ENCODE measurements at regions not wholly inside any gene's neighbourhood (a gene's known extent, or its start where the extent isn't known, plus 50 kb on each side); places are given as distances from the start of the nearest gene placed in this dataset.
"Not testable (repeated sequence)": the region's sequence is repeated elsewhere in the genome, so short reads cannot be mapped to it uniquely, and the experiment has no call there.

DNA sequence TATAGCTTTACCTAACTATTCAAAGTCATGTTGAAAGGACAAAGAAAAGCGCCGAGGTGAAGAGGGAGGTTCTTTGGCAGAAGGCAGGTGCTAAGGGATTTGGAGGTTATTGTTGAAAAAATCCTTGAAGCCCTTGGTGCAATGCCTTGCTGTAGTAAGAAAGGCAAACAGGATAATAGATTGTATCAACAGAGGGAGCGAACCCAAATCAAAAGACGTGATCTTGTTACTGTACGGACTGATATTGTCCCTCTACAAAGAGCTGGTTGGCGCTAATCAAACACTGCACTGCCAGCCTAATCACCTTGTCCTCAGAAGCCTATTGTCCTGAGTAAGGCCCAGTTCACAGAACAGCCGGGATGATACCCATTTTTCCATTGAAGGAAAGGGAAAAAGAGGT is 182.9 kb downstream of the ZIC3 start:
- 54 to 56% methylated on average over 7 of the region's 7 CpGs for WGBS, 2 donors
- intact Hi-C loops (cut with DNase I; ENCODE audit: low total_unique reads) = no loop called here
- no peak overlapping the region for H3K4me3 ChIP-seq (ENCODE audit: low read depth, poor library complexity, severe bottlenecking)
- no peak for DNase-seq (ENCODE audit: low spot score in 2 of 2)
- TF ChIP-seq, protein P1, sequence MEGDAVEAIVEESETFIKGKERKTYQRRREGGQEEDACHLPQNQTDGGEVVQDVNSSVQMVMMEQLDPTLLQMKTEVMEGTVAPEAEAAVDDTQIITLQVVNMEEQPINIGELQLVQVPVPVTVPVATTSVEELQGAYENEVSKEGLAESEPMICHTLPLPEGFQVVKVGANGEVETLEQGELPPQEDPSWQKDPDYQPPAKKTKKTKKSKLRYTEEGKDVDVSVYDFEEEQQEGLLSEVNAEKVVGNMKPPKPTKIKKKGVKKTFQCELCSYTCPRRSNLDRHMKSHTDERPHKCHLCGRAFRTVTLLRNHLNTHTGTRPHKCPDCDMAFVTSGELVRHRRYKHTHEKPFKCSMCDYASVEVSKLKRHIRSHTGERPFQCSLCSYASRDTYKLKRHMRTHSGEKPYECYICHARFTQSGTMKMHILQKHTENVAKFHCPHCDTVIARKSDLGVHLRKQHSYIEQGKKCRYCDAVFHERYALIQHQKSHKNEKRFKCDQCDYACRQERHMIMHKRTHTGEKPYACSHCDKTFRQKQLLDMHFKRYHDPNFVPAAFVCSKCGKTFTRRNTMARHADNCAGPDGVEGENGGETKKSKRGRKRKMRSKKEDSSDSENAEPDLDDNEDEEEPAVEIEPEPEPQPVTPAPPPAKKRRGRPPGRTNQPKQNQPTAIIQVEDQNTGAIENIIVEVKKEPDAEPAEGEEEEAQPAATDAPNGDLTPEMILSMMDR (IDR thresholded peaks at IDR 0.05) = no peak
- no peak for TF ChIP-seq POLR2A (IDR thresholded peaks at IDR 0.05)

DNA sequence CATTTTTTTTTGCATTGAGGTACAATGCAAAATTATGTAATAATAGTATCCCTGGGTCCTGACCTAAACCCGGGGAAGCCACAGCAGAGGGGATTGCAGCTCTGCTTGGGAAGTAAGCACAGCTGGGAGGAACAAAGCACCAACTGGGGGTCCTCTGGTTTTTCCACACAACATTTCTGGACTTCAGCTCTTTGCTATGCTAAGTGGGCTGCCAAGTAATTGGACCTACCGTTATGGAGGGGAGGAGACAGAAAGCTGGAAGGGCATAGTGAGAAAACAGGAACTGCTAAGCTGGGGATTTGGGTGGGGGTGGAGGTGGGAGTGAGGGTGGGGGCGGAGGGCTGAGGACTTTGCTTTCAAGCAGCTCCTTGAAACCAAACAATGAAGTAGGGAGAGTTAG is 183.3 kb downstream of the ZIC3 start:
- 14 to 40% methylated on average over 3 of the region's 3 CpGs for WGBS, 2 donors
- intact Hi-C loops (cut with DNase I; ENCODE audit: low total_unique reads) = no loop called here
- DNase-seq (ENCODE audit: low spot score in 2 of 2) = no peak
- H3K4me3 ChIP-seq (ENCODE audit: low read depth, poor library complexity, severe bottlenecking) = no peak overlapping the region
- TF ChIP-seq, protein P1 (IDR thresholded peaks at IDR 0.05) = no peak
- no peak for TF ChIP-seq POLR2A (IDR thresholded peaks at IDR 0.05)

DNA sequence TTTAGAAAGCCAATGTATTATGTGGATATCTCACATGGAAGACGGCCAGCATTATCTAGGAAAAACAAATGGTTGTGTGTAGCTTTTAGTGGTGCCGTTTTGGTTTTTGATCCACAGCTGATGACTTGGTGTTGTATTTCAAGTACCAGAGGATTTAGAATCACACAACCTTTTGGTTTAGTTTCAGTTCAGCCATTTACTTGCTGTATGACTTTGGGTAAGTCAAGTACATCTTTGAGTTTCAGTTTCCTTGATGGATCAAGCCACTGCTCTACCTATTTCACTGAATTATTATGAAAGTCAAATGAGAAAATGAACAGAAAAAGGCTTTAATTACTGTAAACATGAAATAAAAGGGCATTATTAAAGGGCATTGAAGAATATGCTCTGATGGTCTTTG is 205.6 kb downstream of the ZIC3 start:
- 74 to 81% methylated on average over 2 of the region's 2 CpGs for WGBS, 2 donors
- no peak for DNase-seq (ENCODE audit: low spot score in 2 of 2)
- H3K4me3 ChIP-seq (ENCODE audit: low read depth, poor library complexity, severe bottlenecking) = no peak overlapping the region
- intact Hi-C loops (cut with DNase I; ENCODE audit: low total_unique reads) = no loop called here
- TF ChIP-seq, protein P1 (IDR thresholded peaks at IDR 0.05) = no peak
- TF ChIP-seq POLR2A (IDR thresholded peaks at IDR 0.05) = no peak

DNA sequence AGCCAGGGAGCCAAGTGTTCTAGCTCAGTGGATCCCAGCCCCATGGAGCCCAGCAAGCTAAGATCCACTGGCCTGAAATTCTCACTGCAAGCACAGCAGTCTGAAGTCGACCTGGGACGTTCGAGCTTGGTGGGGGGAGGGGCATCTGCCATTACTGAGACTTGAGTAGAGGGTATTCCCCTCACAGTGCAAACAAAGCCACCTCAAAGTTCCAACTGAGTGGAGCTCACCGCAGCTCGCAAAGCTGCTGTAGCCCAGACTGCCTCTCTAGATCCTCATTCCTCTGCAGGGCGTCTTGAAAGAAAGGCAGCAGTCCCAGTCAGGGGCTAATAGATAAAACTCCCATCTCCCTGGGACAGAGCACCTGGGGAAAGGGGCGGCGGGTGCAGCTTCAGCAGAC is 226.3 kb downstream of the ZIC3 start:
- WGBS, 2 donors = 69 to 100% methylated on average over 1 to 7 of the region's 8 CpGs
- TF ChIP-seq, protein P1 (IDR thresholded peaks at IDR 0.05) = no peak
- TF ChIP-seq POLR2A (IDR thresholded peaks at IDR 0.05) = no peak
- no peak overlapping the region for H3K4me3 ChIP-seq (ENCODE audit: low read depth, poor library complexity, severe bottlenecking)
- DNase-seq (ENCODE audit: low spot score in 2 of 2) = no peak
- intact Hi-C loops (cut with DNase I; ENCODE audit: low total_unique reads) = no loop called here

DNA sequence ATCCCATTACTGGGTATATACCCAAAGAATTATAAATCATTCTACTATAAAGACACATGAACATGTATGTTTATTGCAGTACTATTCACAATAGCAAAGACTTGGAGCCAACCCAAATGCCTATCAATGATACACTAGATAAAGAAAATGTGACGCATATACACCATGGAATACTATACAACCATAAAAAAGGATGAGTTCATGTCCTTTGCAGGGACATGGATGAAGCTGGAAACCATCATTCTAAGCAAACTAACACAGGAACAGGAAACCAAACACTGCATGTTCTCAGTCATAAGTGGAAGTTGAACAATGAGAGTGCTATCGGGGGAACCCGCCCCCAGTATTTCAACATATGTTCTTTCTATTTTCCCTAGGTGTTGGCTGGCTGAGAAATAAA is 232.0 kb downstream of the ZIC3 start:
- intact Hi-C loops (cut with DNase I; ENCODE audit: low total_unique reads); DNase-seq (ENCODE audit: low spot score in 2 of 2); H3K4me3 ChIP-seq (ENCODE audit: low read depth, poor library complexity, severe bottlenecking): not testable (repeated sequence)
- WGBS, 2 donors = 85 to 95% methylated on average over 3 of the region's 3 CpGs

DNA sequence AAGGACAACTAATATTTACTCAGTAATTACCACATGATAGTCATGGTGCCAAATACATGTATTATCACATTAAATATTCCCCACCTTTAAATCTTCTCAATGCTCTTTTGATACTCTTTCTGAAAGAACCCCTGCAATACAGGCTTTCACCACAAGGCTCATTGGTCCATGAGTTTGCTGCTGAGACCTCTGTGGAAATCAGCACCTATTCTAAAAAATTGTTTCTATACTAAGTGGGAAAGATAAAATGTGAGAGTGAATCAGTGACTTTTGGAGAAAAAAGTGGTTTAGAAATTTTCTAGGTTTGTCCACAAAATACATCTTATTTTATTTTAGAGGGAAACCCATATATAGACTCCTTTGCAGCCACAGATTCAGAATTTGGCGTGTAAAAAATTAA is 257.3 kb downstream of the ZIC3 start:
- 97% methylated on average over 1 of the region's 1 CpG for WGBS, 2 donors
- DNase-seq (ENCODE audit: low spot score in 2 of 2) = no peak
- intact Hi-C loops (cut with DNase I; ENCODE audit: low total_unique reads) = no loop called here
- TF ChIP-seq POLR2A (IDR thresholded peaks at IDR 0.05) = no peak
- H3K4me3 ChIP-seq (ENCODE audit: low read depth, poor library complexity, severe bottlenecking) = no peak overlapping the region

DNA sequence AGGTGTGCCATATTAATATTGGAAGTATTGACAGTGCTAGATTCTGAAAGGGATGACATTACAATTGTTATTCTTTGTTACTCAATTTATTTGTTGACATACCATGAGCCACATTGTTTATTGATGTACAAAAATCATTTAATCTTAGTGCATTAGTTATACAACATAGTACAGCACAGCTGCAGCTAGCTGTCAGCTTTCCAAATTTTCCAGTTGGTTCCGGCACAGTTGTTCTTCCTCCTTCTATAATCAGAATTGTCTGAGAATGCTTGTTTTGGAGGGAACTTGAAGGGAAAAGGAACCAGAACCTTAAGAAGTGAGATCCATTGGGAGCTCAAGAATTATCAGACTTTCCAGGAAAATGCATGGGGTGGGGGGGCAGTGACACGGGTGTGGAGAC is 281.4 kb downstream of the ZIC3 start:
- no peak for DNase-seq (ENCODE audit: low spot score in 2 of 2)
- TF ChIP-seq, protein P1 (IDR thresholded peaks at IDR 0.05) = no peak
- no peak for TF ChIP-seq POLR2A (IDR thresholded peaks at IDR 0.05)
- intact Hi-C loops (cut with DNase I; ENCODE audit: low total_unique reads) = no loop called here
- WGBS, 2 donors = 48 to 53% methylated on average over 2 of the region's 2 CpGs
- no peak overlapping the region for H3K4me3 ChIP-seq (ENCODE audit: low read depth, poor library complexity, severe bottlenecking)

All from lower leg skin (tissue), 4 donors.